ENCODE measurements at regions not wholly inside any gene's neighbourhood (a gene's known extent, or its start where the extent isn't known, plus 50 kb on each side); places are given as distances from the start of the nearest gene placed in this dataset.

DNA sequence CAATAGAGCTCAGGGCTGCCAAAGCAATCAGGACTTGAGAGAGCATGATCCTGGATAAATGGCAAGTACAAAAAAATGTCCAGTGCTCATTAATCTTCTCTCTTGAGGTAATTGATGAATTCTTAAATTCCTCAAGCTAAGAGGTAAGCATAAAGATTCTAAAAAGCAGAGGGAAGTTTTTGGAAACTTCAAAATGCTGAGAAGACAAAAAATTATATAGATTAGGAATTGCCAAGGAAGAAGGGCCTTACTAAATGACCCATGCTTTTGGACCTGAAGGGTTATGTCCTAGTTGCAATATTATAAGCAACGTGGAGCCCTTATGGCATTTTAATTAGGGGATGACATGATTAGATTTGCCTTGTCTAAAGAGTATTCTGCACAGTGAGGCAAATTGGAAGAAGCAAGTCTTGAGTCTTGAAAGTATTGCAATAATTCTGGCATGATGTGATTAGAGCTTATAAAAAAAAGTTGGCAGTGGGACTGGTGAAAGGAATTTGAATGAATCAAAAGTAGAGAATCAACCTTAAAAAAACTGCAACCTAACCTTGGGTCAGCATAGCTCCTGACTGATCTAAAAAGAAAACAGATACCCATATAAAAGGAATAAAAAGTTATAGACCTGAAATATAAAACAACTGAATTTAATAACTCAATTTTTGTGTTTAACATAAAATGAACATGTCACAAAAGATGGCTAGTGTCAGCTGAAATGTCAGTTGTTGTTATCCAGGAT, 323.8 kb upstream of the ARRDC3 start:
- no peak overlapping the region for H3K9ac ChIP-seq (ENCODE audit: low read depth, low read length, poor library complexity, severe bottlenecking)
- no peaks in the 10 kb centered on the region for H3K27me3 ChIP-seq (ENCODE audit: insufficient read depth, low read length, poor library complexity, severe bottlenecking)
- TF ChIP-seq, protein P1, sequence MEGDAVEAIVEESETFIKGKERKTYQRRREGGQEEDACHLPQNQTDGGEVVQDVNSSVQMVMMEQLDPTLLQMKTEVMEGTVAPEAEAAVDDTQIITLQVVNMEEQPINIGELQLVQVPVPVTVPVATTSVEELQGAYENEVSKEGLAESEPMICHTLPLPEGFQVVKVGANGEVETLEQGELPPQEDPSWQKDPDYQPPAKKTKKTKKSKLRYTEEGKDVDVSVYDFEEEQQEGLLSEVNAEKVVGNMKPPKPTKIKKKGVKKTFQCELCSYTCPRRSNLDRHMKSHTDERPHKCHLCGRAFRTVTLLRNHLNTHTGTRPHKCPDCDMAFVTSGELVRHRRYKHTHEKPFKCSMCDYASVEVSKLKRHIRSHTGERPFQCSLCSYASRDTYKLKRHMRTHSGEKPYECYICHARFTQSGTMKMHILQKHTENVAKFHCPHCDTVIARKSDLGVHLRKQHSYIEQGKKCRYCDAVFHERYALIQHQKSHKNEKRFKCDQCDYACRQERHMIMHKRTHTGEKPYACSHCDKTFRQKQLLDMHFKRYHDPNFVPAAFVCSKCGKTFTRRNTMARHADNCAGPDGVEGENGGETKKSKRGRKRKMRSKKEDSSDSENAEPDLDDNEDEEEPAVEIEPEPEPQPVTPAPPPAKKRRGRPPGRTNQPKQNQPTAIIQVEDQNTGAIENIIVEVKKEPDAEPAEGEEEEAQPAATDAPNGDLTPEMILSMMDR (conservative IDR thresholded peaks at IDR 0.05; ENCODE audit: low read length), result no peak
- TF ChIP-seq EZH2phosphoT487 (IDR thresholded peaks at IDR 0.05; ENCODE audit: borderline replicate concordance), result no peak
- no peak overlapping the region for H2AFZ ChIP-seq (ENCODE audit: low read length)
- no peak overlapping the region for H3K4me2 ChIP-seq (ENCODE audit: low read depth, low read length, poor library complexity, severe bottlenecking)
- no peaks in the 10 kb centered on the region for H3K79me2 ChIP-seq (ENCODE audit: insufficient read depth, low read length)
- no peaks in the 10 kb centered on the region for H3K9me2 ChIP-seq (replicated peaks; ENCODE audit: low read depth, low read length)
- H3K4me1 ChIP-seq (ENCODE audit: insufficient read depth, low read length, poor library complexity, severe bottlenecking), result no peaks in the 10 kb centered on the region
- H3K4me3 ChIP-seq (ENCODE audit: low read length, poor library complexity, severe bottlenecking), result no peak overlapping the region
- no peaks in the 10 kb centered on the region for H4K20me1 ChIP-seq (ENCODE audit: insufficient read depth, low read length, poor library complexity, severe bottlenecking)
- no peaks in the 10 kb centered on the region for H3K36me3 ChIP-seq (ENCODE audit: insufficient read depth, low read length)
- no peaks in the 10 kb centered on the region for H3K9me3 ChIP-seq (ENCODE audit: insufficient read depth, low read depth, low read length)
- no peaks in the 10 kb centered on the region for H3F3A ChIP-seq (ENCODE audit: low read depth)

DNA sequence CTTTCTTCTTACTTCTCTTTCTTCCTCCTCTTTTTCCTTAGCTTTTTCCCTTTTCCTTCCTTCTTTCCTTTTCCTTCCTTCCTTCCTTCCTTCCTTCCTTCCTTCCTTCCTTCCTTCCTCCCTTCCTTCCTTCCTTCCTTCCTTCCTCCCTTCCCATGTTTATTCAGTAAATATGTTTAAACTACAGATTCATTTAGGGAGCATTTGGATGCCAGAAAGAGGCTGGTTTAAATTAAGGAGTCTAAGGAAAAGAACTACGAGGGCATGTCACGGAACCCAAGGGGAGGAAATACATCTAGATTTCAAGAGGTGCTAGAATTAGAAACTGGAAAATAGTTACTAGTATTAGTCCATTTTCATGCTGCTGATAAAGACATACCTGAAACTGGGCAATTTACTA, 320.0 kb upstream of the ARRDC3 start:
- Histone ChIP-seq H3K4me2 (ENCODE audit: low read depth, low read length, poor library complexity, severe bottlenecking) (no peak overlapping the region), H3K9ac (ENCODE audit: low read depth, low read length, poor library complexity, severe bottlenecking) (no peak overlapping the region), H3K79me2 (ENCODE audit: insufficient read depth, low read length) (no peaks in the 10 kb centered on the region), H4K20me1 (ENCODE audit: insufficient read depth, low read length, poor library complexity, severe bottlenecking) (no peaks in the 10 kb centered on the region), H2AFZ (ENCODE audit: low read length) (no peak overlapping the region), H3K4me3 (ENCODE audit: low read length, poor library complexity, severe bottlenecking) (no peak overlapping the region), H3K9me2 (replicated peaks; ENCODE audit: low read depth, low read length) (no peaks in the 10 kb centered on the region), H3F3A (ENCODE audit: low read depth) (no peaks in the 10 kb centered on the region), H3K9me3 (ENCODE audit: insufficient read depth, low read depth, low read length) (no peaks in the 10 kb centered on the region), H3K27me3 (ENCODE audit: insufficient read depth, low read length, poor library complexity, severe bottlenecking) (no peaks in the 10 kb centered on the region), H3K4me1 (ENCODE audit: insufficient read depth, low read length, poor library complexity, severe bottlenecking) (no peaks in the 10 kb centered on the region), H3K36me3 (ENCODE audit: insufficient read depth, low read length) (no peaks in the 10 kb centered on the region)
- TF ChIP-seq, protein P1 (conservative IDR thresholded peaks at IDR 0.05; ENCODE audit: low read length), result no peak
- no peak for TF ChIP-seq EZH2phosphoT487 (IDR thresholded peaks at IDR 0.05; ENCODE audit: borderline replicate concordance)

DNA sequence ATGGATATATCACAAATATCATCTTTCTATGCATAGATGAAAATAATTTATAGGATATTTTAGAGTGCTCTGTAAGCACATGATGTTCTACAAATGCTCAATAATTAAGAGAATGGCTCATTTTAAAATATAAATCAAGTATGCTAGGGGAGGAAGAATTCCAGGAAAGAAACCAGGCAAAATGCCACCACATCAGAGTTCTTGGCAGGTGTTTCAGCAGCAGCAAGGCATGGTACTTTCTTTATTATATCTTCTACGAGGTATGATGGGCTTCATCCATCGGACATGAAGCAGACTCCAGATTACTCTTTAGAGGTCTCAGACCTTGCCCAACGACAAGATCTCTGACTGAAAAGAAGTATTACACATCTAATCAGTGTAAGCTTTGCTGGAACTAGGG, 316.3 kb upstream of the ARRDC3 start:
- Histone ChIP-seq H4K20me1 (ENCODE audit: insufficient read depth, low read length, poor library complexity, severe bottlenecking) (no peaks in the 10 kb centered on the region), H2AFZ (ENCODE audit: low read length) (no peak overlapping the region), H3K4me1 (ENCODE audit: insufficient read depth, low read length, poor library complexity, severe bottlenecking) (no peaks in the 10 kb centered on the region), H3K9me3 (ENCODE audit: insufficient read depth, low read depth, low read length) (no peaks in the 10 kb centered on the region), H3K4me2 (ENCODE audit: low read depth, low read length, poor library complexity, severe bottlenecking) (no peak overlapping the region), H3K9ac (ENCODE audit: low read depth, low read length, poor library complexity, severe bottlenecking) (no peak overlapping the region), H3K36me3 (ENCODE audit: insufficient read depth, low read length) (no peaks in the 10 kb centered on the region), H3F3A (ENCODE audit: low read depth) (no peaks in the 10 kb centered on the region), H3K79me2 (ENCODE audit: insufficient read depth, low read length) (no peaks in the 10 kb centered on the region), H3K4me3 (ENCODE audit: low read length, poor library complexity, severe bottlenecking) (no peak overlapping the region), H3K27me3 (ENCODE audit: insufficient read depth, low read length, poor library complexity, severe bottlenecking) (no peaks in the 10 kb centered on the region), H3K9me2 (replicated peaks; ENCODE audit: low read depth, low read length) (no peaks in the 10 kb centered on the region)
- TF ChIP-seq, protein P1 (conservative IDR thresholded peaks at IDR 0.05; ENCODE audit: low read length), result no peak
- no peak for TF ChIP-seq EZH2phosphoT487 (IDR thresholded peaks at IDR 0.05; ENCODE audit: borderline replicate concordance)

Measured in Loucy (cell line).